HK-2 (cell line): ENCODE measurements at regions not wholly inside any gene's neighbourhood (a gene's known extent, or its start where the extent isn't known, plus 50 kb on each side); places are given as distances from the start of the nearest gene placed in this dataset.

Source experiments
- DNase-seq: peaks from one replicate; pipeline ENCODE4 v3.0.0-alpha.2; 2018; ENCODE audit not compliant: unreplicated experiment

DNA sequence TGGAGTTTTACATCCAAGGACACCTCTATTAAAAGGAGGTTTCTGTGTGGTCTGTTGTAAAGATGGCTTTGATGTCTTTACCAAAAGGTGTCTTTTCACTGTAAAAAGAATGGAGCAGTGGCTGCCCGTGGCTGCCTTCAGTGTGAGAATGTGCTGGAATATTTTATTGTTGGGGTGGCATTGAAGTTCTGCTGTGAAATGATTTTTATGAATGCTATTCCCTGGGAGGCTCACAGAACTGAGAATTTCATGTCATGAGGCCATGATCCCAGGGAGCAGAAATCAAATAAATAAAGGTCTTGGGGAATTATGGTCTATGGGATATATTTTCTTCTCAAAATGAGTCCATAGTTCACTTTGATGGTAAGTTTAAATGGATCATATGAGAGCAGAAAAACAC, 425.2 kb upstream of the ZNF608 start:
- no peak for DNase-seq

- no peak for DNase-seq
These were observed 429.0 kb upstream of the ZNF608 start for GRCh38 chr5:125175348-125176004.

DNA sequence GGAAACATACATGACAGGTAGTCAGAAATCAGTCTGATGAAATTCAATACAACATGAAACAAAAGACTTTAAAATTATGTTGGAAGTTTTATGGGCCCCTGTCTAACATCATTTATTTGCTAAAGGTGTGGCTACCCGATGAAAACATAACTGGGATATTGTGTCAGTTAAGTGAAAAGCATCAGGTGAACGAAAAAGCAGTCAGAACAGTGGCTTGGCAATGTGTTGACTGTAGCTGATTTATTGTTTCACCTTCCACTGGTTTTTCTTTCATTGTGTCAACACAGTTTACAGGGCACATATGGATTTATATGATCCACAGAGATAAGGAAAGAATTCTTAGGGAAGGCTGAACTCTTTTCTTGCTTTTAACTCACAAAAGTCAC, 429.6 kb upstream of the ZNF608 start:
- no peak for DNase-seq

GRCh38 chr5:125177340-125177739, 430.9 kb upstream of the ZNF608 start:
- no peak for DNase-seq

DNA sequence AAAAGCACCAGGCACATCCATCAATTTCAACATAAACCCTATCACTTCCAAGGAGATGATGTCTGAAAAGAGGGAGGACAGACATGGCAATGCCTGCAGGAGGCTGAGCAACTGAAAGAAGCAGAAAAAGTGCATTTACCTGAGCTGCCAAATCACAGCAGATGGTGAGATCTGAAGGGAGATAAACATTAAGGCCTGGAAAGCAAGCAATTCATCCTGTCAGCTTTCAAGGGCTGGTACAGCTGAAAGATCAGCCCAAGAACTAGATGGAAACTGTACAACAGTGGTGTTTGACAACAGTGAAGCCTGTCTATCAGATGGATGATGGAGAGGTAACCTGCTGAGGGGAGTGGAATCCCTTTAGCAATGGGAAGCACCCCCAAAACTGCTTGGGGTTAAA, 433.2 kb upstream of the ZNF608 start:
- no peak for DNase-seq

DNA sequence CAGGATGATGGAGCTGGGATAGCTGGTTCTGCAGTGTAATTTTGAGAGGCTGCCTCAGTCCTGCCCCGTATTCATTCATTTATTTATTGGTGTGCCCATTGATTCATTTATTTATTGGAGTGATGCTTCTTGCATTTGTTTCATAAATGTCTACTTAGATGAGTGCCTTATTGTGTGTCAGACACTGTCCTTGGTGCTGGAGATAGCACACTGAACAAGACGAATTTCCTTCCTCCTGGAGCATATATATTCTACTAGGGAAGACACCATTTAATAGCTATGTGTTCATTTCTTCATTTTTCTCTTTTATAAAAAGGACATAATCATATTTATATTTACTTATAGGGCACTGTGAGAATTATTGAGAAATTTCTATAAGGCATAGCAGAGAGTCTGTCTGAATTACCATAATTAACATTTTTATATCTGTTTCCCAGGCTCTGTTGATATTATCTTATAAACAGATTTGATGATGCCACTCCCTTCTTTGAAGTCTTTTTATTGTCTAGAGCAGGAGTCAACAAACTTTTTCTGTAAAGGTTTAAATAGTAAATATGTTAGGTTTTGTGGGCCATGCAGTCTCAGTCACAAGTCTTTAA, 433.9 kb upstream of the ZNF608 start:
- no peak for DNase-seq

DNA sequence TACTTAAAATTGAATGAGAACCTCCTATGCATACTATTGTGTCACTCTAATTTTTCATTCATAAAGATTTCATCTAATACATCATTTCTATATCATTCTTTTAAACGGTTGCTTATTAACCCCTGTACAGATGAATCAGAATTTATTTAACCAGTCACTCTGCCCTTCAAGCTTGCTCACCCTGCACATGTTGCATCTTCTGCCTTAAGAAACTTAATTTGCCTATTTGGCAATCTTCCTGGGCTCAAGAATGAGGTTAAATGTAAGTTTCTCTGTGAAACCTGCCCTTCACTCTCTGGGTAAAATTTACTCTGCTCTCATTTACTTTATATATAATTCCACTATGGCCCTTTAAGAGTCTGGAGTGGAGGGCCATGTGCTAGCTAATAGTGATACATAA, 434.7 kb upstream of the ZNF608 start:
- no peak for DNase-seq

DNA sequence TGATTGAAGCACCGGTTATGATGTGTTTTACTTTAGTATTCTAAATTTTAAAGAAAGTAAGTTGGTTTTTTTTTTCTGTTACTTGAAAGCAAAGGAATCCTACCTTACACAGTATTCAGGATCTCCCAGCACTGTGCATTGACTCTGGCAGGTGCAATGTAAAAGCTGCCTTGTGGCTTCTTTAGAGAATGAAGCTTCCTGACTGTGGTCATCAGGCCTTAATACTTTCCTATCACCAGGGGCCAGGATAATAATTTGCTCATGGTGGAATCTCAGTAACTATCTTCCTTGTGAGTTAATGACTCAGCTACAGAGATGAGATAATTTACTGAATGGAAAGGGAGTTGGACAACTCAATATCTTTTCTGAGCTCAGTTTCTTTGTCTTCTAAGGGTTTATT, 435.5 kb upstream of the ZNF608 start:
- no peak for DNase-seq

- DNase-seq: no peak
These were observed 439.3 kb upstream of the ZNF608 start for GRCh38 chr5:125185740-125186139.

GRCh38 chr5:125186911-125187375, 440.5 kb upstream of the ZNF608 start:
- DNase-seq: no peak

DNA sequence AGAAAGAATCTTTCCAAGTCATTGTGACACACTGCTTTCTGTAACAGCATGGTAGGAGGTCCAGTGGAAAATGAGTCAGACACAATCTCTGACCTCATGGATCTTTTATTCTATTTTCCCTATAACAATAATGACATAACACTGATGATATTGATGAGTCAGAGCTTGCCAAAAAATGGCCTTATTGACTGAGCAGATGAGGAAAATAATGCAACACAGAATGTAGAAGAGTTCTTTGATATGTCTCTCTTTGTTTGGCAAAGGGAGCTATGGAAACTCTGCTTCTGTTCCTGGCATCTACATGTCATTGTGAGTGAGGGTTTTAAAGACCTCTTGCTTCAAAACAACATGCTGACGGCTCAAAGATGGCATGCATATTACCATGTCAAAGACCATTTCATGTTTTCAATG, 443.1 kb upstream of the ZNF608 start:
- DNase-seq: no peak

GRCh38 chr5:125190232-125191087, 444.0 kb upstream of the ZNF608 start:
- no peak for DNase-seq

DNA sequence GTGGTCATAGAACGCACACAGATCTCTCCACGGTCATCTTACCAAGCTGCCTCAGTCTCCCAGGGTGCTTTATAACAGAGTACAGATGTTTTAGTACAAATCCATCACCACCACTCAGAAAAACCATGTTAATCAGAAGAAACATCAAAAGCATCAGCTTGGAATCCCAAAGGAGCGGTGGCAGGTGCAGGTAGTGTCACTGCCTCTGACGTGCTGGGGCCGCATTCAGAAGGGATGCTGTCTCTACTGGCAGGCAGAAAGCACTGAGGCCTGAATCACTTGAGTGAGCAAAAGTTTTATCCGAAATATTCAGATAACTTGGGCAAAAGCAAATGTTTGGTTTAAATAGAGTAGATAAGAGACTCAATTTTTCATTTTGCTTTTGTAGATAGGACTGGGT, 448.4 kb upstream of the ZNF608 start:
- DNase-seq: no peak

DNA sequence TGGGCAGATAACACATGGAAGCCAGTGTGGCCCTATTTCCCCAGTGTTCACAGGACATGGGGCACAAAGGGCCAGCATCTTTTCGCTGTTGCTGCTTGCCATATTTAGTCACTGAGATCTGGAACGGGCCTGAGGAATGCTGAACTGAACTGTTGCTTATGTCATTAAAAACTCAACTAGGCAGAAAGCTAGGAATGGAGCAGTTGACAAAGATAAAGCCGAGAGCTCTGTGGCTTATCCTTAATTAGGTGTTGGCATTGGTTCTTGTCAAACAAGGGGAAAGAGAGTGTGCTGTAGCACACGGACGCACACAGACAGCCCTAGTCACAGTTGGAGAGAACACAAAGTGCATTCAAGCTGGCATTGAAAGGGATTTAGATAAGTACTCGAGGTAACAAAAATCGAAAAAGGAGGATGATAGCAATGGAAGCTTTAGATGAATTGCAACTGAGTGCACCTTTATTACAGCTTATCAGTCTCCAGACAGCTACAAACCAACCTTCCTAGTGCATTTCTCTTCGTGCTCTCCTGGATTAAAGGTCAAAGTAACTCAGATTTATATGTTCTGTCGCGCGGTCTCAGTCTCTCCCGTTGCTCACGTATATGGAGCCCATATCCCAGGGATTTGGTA, 450.2 kb upstream of the ZNF608 start:
- DNase-seq: no peak

DNA sequence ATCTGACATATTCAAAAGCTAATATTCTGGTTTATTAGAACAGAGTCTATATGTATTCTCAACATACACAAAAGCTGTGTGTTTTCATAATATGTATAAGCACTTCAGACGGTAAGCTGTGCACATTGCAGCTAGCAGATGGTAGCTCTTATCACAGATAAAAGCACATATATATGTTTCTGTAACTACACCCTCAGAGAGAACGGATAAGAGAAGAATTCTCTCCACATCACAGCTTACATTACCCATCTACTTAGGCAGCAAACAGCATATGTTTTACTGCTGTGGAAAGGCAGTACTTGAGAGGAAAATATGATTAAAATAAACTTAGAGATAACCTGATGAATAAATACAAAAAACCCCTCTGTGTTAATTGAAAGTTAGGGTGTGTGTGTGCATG, 450.9 kb upstream of the ZNF608 start:
- DNase-seq: no peak

DNA sequence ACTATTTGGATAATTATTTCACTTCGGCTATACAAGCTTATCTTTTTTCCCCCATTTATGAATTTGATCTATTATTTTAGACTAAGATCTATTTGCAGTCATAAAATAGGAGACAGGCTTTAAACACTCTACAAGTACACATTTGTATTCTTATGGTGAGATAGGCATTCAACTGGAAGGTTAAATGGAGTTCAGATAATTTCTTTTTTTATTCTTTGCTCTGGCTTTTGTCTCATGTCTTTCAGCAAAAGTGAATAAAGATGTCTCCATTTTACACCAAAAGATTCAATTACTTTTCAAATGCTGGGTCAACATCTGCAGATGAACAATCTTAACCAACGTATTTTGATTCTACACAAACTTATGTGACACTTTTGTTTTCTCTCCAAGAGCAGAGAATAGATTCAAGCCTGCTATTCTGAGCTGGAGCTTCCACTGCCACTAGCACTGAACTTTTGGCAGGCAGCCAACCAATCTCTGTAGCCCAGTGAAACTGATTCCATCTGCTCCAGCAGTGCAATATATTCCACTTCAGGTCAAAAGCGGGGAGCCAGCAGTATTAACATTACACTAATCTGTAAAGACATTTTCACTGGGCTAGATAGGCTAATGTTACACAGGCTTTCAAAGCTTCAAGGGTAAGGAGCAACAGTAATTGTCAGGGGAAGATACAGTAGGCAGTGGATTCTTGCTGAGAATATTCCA, 452.0 kb upstream of the ZNF608 start:
- DNase-seq: peak; percentile 5

DNA sequence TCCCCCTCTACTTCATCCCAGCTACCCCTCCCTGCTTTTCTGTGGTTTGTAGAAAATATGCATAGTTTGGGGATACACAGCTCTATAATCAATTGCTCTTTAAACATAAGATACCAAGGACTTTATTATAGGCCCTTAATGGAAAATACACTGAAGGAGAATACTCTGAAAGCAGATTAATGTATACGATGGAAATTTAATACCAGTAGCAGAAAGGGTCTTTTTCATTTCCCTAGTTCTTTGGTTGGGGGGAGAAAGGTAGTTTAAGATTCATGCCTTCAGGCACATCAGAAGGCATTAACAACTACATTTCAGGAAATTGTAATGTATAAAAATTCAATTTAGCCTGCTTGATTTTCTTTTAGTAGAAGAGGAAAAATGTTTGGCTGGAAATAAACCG, 452.9 kb upstream of the ZNF608 start:
- no peak for DNase-seq

DNA sequence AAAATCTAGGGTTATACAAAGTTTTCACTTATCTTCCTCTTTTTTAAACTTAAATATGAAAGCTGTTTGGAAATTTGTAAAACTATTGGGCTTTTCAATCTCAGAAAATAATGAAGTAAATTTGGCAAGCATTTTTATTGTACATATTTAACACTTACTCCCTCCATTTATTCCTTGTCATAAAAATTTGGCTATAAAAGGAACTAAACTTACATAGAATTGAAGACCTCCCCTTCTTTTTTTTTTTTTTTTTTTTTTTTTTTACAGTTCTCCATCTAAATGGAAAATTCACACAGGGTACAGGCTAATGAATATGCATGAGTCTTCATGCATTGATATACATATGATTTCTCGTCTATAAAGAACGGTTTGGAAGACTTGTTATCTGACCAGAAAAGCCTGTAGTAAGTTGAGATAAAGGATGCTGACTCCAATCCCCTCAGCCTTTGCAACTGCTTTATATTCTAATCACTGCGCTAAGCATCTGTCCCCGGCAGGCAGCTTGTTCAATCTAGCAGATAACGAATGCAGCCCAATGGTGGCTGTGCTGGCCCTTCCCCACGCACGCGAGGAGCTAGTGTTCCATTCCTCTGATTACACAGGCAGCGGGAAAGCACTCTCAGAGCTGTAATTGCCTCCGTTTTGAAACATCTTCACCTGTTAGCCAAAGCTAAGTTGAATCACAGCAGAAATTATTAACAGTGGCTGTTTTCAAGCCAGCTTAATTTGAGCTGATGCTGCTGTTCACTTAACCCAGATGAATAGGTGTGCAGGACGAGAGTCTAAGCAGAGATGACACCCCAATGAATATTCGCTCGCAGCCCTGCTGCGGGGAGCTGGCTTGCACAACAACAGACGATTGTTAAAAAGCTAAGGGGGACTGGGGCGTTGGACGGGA, 453.8 kb upstream of the ZNF608 start:
- DNase-seq: no peak

GRCh38 chr5:125200866-125201373, 454.5 kb upstream of the ZNF608 start:
- DNase-seq: no peak

DNA sequence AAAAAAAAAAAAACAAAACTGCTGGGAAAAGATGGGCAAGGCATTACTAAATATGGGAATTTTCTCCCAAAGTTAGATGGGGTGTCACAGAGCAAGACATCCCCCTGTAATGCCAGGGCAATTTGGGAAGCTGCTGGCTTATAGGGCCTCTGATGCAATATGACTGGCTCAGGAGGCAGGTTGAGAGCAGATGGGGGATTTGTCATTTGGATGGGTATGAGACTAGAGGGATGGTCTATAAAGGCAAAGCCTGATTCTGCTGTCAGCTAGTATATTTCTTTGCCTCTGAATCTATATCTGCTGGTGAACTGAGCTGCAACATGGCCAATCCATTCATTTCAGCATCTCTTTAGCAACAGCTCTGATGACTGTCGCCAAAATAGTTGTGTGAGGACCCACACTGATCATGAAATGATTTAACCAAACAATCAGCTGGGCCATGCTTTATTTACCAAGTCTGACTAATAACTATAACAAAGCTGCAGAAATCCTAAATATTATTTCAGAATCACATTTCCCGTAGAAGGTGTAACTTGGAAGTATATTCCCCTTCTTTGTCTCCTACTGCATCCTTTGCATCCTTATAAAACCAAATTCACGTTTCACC, 455.1 kb upstream of the ZNF608 start:
- DNase-seq: no peak
